HepG2 (cell line): ENCODE measurements at regions not wholly inside any gene's neighbourhood (a gene's known extent, or its start where the extent isn't known, plus 50 kb on each side); places are given as distances from the start of the nearest gene placed in this dataset.

Experiments used
- ATF2 ChIP-seq: sonication (generic); formaldehyde crosslinking; IDR thresholded peaks from 2 replicates; pipeline ENCODE4 v1.4.0; 2020; ENCODE audit warnings: missing genetic modification reagents
- ATF3 ChIP-seq: sonication (generic); formaldehyde crosslinking; IDR thresholded peaks from 2 replicates; pipeline ENCODE4 v1.4.0; 2020; ENCODE audit warnings: missing genetic modification reagents
- BORCS8-MEF2B ChIP-seq: sonication (generic); formaldehyde crosslinking; IDR thresholded peaks from 2 replicates; pipeline ENCODE4 v1.8.0; 2022; ENCODE audit warnings: mild to moderate bottlenecking, missing genetic modification reagents
- E2F2 ChIP-seq: sonication (generic); formaldehyde crosslinking; IDR thresholded peaks from 2 replicates; pipeline ENCODE4 v1.4.0; 2020; ENCODE audit warnings: missing genetic modification reagents, borderline replicate concordance
- RCOR2 ChIP-seq: IDR thresholded peaks from 2 replicates; pipeline ENCODE4 v1.6.1; 2016; ENCODE audit warnings: missing biosample characterization, missing genetic modification reagents
- SP2 ChIP-seq: sonication (generic); formaldehyde crosslinking; IDR thresholded peaks from 2 replicates; pipeline ENCODE4 v1.5.1; 2020; ENCODE audit warnings: mild to moderate bottlenecking, missing genetic modification reagents
- THRA ChIP-seq: sonication (generic); formaldehyde crosslinking; IDR thresholded peaks from 2 replicates; pipeline ENCODE4 v1.4.0; 2020; ENCODE audit warnings: missing genetic modification reagents, borderline replicate concordance
- TIGD3 ChIP-seq: sonication (generic); formaldehyde crosslinking; IDR thresholded peaks from 2 replicates; pipeline ENCODE4 v1.5.1; 2020; ENCODE audit warnings: mild to moderate bottlenecking, missing genetic modification reagents, borderline replicate concordance
- ZHX1 ChIP-seq: sonication (generic); formaldehyde crosslinking; IDR thresholded peaks from 2 replicates; pipeline ENCODE4 v1.8.1; 2022; ENCODE audit warnings: low read depth, mild to moderate bottlenecking, missing genetic modification reagents
- ZMYM3 ChIP-seq: sonication (generic); formaldehyde crosslinking; IDR thresholded peaks from 2 replicates; pipeline ENCODE4 v1.5.1; 2020; ENCODE audit warnings: mild to moderate bottlenecking, missing genetic modification reagents
- ZNF280B ChIP-seq: sonication (generic); formaldehyde crosslinking; IDR thresholded peaks from 2 replicates; pipeline ENCODE4 v1.5.0; 2020; ENCODE audit warnings: missing genetic modification reagents, mild to moderate bottlenecking, borderline replicate concordance
- ZNF296 ChIP-seq: sonication (generic); formaldehyde crosslinking; conservative IDR thresholded peaks from 2 replicates; pipeline ENCODE4 v1.5.0; 2020; ENCODE audit warnings: mild to moderate bottlenecking, missing genetic modification reagents
- ZNF337 ChIP-seq: sonication (generic); formaldehyde crosslinking; IDR thresholded peaks from 2 replicates; pipeline ENCODE4 v1.5.1; 2020; ENCODE audit warnings: missing genetic modification reagents, low read depth, mild to moderate bottlenecking, borderline replicate concordance
- ZNF562 ChIP-seq: sonication (generic); formaldehyde crosslinking; IDR thresholded peaks from 2 replicates; pipeline ENCODE4 v1.8.0; 2022; ENCODE audit warnings: missing genetic modification reagents, borderline replicate concordance
- ZNF598 ChIP-seq: sonication (generic); formaldehyde crosslinking; IDR thresholded peaks from 2 replicates; pipeline ENCODE4 v1.5.1; 2020; ENCODE audit warnings: mild to moderate bottlenecking, missing genetic modification reagents, borderline replicate concordance
- ZNF670 ChIP-seq: sonication (generic); formaldehyde crosslinking; IDR thresholded peaks from 2 replicates; pipeline ENCODE4 v1.8.0; 2022; ENCODE audit warnings: mild to moderate bottlenecking, missing genetic modification reagents, borderline replicate concordance
- ZSCAN25 ChIP-seq: sonication (generic); formaldehyde crosslinking; IDR thresholded peaks from 2 replicates; pipeline ENCODE4 v1.8.0; 2022; ENCODE audit warnings: mild to moderate bottlenecking, missing genetic modification reagents

- TF ChIP-seq ATF2 (CRISPR knock-in tag): peak; percentile 82
- TF ChIP-seq ZHX1 (CRISPR knock-in tag): peak; percentile 82; the same call in 1 of the 2 replicates
- no peak for TF ChIP-seq ZNF562 (CRISPR knock-in tag)
- no peak for TF ChIP-seq E2F2 (CRISPR knock-in tag)
- TF ChIP-seq ZNF670 (CRISPR knock-in tag): no peak
- TF ChIP-seq ZNF598 (CRISPR knock-in tag): 0 out of 2 replicates have a peak, but pooled peaks have one; percentile 16
- peak; percentile 81 for TF ChIP-seq BORCS8-MEF2B (CRISPR knock-in tag)
- TF ChIP-seq TIGD3: no peak
- peak; percentile 51; the same call in 1 of the 2 replicates for TF ChIP-seq ZSCAN25 (CRISPR knock-in tag)
- TF ChIP-seq RCOR2 (CRISPR knock-in tag): peak; percentile 96
- no peak for TF ChIP-seq ZNF337
- TF ChIP-seq ZNF296 (CRISPR knock-in tag): no peak
- peak; percentile 80; the same call in 1 of the 2 replicates for TF ChIP-seq ATF3 (CRISPR knock-in tag)
- peak; percentile 90; the same call in 1 of the 2 replicates for TF ChIP-seq THRA (CRISPR knock-in tag)
- TF ChIP-seq ZNF280B (CRISPR knock-in tag): no peak
- TF ChIP-seq ZMYM3 (CRISPR knock-in tag): peak; percentile 85
- TF ChIP-seq SP2 (CRISPR knock-in tag): no peak
These were observed 256.6 kb upstream of the FOXQ1 start (continued) for GRCh38 chr6:1055015-1055921.
